ENCODE measurements at regions not wholly inside any gene's neighbourhood (a gene's known extent, or its start where the extent isn't known, plus 50 kb on each side); places are given as distances from the start of the nearest gene placed in this dataset.

DNA sequence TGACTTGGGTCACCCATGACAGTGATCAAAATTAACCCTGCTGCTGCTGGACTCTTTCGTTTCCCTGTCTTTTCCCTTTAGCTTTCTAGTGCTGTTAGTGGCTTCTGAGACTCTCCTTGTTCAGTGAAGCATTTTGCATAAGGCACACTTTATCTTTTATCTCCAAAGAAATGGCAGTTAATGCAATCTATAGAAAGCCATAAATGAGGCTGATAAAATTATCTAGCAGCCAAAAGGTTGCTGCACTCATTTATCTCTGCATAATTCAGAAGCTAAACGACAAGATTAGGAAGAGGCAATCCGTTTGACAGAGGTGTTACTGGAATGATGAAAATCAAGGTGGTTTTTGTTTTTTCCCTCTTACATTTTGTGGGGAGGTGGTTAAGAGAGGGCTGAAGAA is 1109.5 kb upstream of the EEF2KMT start:
- DNase-seq (ENCODE audit: low spot score) = no peak

- no peak for DNase-seq (ENCODE audit: low spot score)
Measured at GRCh38 chr16:6206080-6206479, 1108.5 kb upstream of the EEF2KMT start.

DNA sequence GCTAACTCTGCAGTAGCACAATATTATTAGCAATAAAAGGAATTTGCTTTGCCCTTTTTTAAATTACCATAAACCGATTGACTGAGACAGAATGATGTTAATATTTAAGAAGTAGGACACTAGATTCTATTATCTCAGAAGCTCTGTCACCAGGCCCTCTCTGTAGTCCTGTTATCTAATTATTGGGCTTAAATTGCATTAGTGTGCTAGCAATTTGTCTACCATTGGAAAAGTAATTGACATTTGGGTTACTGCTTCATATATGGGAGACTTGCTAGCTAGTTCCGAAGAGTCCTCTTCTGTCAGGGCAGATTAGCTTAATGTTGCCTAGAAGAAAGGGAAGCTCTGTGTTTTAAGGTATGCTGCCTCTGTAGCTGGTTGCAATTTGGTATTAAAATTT is 1107.3 kb upstream of the EEF2KMT start:
- no peak for DNase-seq (ENCODE audit: low spot score)

DNA sequence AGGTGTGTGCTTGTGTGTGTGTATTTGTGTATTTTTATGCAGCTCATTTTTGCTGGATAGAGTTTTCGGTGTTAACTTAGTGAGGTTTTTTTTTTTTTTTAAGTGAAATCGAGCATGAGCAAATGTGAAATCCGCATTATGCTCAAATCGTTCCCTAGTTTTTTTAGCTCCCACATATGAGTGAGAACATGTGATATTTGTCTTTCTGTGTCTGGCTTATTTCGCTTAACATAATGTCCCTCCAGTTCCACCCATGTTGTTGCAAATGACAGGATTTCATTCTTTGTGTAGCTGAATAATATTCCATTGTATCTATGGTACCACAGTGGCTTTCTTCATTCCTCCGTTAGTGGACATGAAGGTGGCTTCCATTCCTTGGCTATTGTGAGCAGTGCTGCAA is 1103.3 kb upstream of the EEF2KMT start:
- DNase-seq (ENCODE audit: low spot score) = no peak

DNA sequence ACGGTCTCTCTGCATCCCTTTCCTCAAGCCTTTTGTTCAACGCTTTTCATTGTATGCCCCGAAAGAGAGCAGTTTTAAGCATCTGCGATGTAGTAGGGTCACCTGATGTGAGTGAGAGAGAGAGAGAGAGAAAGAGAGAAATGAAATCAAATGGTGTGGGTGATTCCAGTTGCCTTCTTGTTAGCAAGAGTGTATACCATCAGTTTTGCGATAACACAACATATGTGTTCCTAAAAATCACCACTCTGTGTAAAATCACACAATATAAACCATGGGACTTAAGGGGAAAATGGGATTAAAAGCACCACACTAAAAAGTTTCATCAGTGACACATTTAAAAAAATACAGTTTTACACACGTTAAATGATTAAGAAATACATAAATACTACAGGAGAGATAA is 1102.7 kb upstream of the EEF2KMT start:
- no peak for DNase-seq (ENCODE audit: low spot score)

DNA sequence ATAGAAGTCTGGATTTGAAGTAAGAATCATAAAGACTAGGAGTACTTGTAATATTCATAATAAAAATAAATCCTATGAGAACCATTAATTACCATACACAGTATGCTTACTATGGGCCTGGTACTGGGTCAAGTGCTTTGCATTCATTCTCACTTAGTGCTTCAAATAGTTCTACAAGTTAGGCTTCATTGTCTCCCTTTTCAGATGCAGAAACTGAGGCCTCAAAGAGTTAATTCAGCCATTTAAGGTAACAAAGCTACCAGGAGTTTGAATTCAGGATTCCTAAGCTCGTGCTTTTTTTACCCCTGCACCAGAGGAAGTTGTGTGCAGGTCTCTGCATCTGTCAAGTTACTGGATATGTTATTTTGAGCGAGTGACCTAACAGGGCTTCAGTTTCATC is 1098.4 kb upstream of the EEF2KMT start:
- DNase-seq (ENCODE audit: low spot score) = no peak

- DNase-seq (ENCODE audit: low spot score) = no peak
Measured at GRCh38 chr16:6193718-6194117, 1096.1 kb upstream of the EEF2KMT start.

GRCh38 chr16:6192984-6193383 is 1095.4 kb upstream of the EEF2KMT start:
- no peak for DNase-seq (ENCODE audit: low spot score)

DNA sequence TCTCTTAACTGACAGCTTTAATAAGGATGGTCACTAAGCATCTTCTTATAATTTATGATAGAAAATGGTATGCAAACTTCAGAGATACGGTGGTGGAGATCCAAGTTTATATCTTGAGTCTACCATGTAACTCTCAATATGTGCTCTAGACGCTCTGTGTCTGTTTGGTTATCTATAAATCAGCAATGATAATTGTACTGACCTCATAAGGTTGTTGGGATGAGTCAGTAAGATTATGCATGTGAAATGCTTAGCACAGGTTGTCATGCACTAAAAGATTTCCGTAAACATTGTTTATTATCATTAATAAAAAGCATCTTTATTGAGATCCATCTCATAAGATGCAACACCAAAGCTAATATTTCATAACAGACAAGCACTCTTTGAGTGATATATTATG is 1094.9 kb upstream of the EEF2KMT start:
- no peak for DNase-seq (ENCODE audit: low spot score)

- no peak for DNase-seq (ENCODE audit: low spot score)
Measured at GRCh38 chr16:6190776-6191175, 1093.2 kb upstream of the EEF2KMT start.

DNA sequence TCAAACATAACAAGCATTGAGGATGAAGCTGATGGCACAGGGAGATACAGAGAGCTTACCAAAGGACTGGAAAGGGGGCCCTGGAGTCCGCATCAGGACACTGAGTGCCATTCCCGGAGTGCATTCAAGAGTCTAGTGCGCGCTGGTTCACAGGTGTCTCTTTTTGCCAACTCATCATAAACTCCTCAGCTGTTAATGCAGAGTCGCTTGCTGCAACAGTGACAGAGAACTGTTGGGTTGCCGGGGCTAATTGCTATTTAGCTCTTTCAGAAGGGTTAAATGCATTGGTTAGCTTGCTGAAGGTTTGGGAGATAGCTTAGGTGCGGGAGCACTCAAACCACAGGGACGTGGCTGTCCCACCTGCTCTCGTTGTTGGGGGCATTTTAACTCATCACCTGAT is 1091.6 kb upstream of the EEF2KMT start:
- no peak for DNase-seq (ENCODE audit: low spot score)

DNA sequence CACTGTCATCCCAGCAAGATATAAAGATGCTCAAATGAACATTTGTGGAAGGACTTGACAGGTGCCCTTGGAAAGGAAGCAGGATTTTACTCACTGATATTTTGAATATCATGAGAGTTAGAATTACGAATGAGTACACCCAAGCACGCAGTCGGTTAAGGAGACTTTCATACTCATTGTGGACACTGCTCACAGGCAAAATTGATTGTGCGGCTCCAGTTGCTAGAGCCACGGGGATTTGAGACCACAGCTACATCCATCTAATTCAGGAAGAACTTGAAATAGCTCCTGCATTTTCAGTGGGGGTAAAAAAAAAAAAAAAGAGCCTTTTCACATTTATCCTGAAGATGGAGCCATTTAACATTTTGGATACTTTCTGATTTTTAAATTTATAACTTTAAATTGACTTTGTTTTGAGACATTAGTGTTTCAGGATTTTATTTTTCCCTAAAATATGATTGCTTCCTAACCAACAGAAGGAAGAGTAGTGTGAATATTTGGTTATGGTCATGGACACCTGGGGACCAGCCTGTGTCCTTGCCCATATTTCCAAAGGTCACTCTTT is 1080.1 kb upstream of the EEF2KMT start:
- no peak for DNase-seq (ENCODE audit: low spot score)

- DNase-seq (ENCODE audit: low spot score) = no peak
Measured at GRCh38 chr16:6170022-6170421, 1072.4 kb upstream of the EEF2KMT start.

- DNase-seq (ENCODE audit: low spot score) = no peak
Measured at GRCh38 chr16:6165330-6165979, 1067.9 kb upstream of the EEF2KMT start.

DNA sequence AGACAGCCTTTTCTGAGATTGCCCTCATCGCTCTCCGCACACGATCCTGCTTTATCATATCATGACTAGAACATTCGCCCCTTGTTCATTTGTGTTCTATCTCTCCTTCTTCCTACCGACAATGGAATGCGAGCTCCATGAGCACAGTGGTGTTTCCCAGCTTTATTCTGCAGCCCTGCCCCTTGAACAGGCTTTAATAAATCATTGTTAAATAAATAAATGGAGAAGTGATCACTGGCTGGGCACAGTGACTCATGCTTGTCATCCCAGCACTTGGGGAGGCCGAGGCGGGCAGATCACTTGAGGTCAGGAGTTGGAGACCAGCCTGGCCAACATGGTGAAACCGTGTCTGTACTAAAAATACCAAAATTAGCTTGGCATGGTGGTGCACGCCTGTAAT is 1063.3 kb upstream of the EEF2KMT start:
- DNase-seq (ENCODE audit: low spot score) = no peak

- no peak for DNase-seq (ENCODE audit: low spot score)
Measured at GRCh38 chr16:6160303-6160702, 1062.7 kb upstream of the EEF2KMT start.

DNA sequence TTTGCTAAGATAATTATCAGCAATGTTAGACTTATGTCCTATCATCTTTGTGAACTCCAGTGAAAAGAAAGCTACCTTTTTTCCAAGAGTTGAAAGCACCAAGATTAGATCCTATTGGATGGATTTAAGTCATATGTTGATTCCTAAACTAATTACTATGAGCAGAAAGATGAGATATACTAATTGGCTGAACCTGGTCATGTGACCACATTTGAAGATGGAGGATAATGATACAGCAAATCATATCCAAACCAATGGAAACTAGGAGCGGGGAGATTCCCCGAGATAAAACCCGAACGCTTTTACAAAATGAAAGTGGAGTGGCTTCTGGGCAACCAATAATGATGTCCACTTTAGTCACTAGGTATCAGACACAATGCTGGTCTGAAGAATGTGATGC is 1060.2 kb upstream of the EEF2KMT start:
- no peak for DNase-seq (ENCODE audit: low spot score)

DNA sequence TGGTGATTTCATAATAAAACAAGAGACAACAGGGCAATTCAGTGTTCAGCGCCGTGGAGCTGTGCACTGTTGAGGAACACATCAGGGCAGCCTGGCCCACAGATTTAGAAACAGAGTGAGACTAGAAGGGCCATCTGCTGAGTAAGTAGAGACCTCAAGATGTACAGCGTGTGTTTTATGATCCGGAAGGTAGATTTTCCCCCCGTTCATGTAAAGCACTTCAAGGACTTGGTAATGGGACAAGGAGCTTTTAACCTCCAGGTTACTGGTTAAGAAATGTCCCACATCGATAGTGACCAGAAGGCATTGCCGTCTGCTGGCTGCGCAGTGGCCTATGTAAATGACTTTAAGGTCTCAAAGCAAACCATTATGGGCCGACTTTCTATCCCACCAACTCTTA is 1057.7 kb upstream of the EEF2KMT start:
- DNase-seq (ENCODE audit: low spot score) = no peak

DNA sequence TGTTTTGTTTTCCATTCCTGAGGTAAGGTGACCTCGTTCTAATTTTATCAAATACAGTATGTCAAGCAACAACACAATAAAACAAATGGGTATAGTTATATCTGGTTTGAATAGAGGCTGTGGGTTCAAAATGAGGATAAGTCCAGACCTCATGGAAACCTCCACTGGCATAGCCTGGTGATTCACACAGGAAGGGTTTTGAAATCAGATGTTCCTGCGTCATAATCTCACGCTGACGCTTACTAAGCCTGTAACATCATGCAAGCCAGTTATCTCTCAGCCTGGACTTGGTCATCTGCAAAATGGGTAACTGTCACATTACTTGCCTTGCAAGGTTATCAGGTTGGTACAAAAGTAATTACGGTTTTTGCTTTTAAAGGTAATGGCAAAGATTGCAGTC is 1056.3 kb upstream of the EEF2KMT start:
- no peak for DNase-seq (ENCODE audit: low spot score)

DNA sequence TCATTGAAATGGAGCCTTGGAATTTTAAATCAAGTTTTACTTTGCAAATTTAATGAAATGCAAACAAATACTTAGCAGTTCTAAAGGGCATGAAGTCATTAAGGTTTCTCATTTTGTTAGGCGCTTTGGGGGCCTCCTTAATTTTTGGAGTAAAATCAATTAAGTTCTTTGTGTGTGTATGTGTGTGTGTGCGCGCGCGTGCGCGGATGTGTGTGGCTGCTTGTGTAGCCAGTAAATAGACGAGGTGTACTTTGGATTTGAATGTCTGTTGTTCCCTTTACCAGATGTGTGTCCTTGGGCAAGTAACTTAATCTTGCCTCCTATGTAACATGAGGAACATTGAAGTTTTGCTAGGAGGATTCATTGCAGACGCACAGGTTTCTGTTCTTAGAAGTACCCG is 1051.4 kb upstream of the EEF2KMT start:
- DNase-seq (ENCODE audit: low spot score) = no peak

DNA sequence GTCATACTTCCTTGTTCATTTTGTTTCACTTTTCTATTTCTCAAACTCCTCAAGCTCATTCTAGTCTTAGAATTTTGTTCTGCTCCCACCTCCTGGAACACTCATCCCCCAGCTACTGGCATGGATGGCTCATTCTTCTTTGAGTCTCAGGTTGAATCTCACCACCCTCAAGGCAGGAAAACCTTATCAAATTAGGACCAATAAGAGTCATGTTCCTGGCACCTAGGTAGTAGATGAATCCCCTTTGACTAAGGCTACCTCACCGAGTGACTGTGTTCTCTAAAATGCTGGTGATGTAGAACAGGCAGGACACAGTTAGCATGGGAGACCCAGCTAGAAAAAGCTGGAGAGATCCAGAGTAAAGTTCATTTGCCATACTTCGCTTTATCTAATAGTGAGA is 1050.8 kb upstream of the EEF2KMT start:
- no peak for DNase-seq (ENCODE audit: low spot score)

DNA sequence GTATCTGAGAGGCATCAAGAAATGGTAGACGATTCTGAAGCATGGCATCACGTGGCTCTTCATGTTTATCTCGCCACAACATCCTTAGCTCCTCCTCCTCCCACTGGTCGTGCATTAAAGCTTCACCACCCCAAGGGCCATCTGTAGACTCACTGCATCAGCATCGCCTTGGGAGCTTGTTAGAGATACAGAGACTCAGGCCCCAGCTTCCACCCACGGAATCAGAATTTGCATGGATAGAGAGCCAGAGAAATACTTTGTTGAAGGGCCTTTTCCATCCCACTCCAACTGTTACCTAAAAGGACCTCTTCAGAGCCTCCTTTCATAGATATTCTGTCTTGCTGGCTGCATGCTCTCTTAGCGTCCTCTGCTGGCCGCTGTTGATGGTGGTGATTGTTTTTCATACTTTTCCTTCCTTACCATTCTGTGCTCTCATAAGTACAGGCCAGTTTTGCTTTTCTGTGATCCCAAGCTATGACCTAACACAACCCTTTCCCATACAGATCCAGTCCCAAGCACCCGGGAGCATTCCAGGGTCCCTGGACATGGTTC is 1049.4 kb upstream of the EEF2KMT start:
- no peak for DNase-seq (ENCODE audit: low spot score)

DNA sequence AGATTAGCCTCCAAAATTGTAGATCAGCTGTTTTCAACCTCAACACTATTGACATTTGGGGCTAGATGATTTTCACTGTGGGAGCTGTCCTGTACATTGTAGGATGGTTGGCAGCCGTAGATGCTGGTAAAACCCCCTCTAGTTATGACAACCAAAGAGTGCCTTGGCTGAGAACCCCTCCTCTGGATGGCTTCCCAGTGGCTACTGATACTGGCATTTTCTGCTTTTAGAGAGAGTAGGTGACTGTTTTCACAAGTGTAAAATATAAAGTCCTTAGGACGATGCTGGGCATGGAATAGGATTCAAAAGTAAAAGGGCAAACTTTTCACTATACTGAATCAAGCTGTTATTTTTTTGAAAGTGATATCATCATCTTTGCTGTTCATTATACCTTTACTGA is 1048.8 kb upstream of the EEF2KMT start:
- DNase-seq (ENCODE audit: low spot score) = no peak

DNA sequence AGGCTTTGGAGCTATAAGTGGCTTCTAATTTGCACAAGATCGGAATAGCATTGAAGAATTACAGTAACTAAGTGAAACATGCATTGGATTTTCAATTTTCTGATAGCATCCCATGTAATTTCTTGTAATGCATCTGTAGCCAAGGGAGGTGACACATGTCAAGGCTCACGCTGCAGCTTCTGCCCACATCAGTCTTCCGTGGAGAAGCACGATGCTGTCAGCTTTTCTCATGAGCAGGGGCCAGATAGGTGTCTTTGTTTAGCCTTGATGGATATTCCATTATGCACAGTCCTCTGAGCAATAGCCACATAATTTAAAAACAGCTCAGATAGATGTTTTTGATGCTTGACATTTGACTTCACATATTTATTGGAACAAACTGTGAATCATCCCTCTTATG is 1046.9 kb upstream of the EEF2KMT start:
- no peak for DNase-seq (ENCODE audit: low spot score)

Data from ureter (tissue), 1 donor.